Fibroblast of lung (primary cell): ENCODE measurements at regions not wholly inside any gene's neighbourhood (a gene's known extent, or its start where the extent isn't known, plus 50 kb on each side); places are given as distances from the start of the nearest gene placed in this dataset.

Source experiments
- CTCF ChIP-seq, 2 donors: IDR thresholded peaks in 1 of 2; conservative IDR thresholded peaks in 1 of 2; 1 replicate in 1 of 2; 2 replicates in 1 of 2; pipeline ENCODE4 v1.5.1; 2011 to 2012; ENCODE audit warnings: low read length in 2 of 2, control low read depth in 1 of 2, inconsistent platforms in 1 of 2, low read depth in 1 of 2, mild to moderate bottlenecking in 1 of 2
- EZH2 ChIP-seq: IDR thresholded peaks from 2 replicates; pipeline ENCODE4 v1.5.1; 2012; ENCODE audit warnings: low read length, control low read depth, mild to moderate bottlenecking; ENCODE audit errors: missing control alignments

- TF ChIP-seq CTCF (conservative IDR thresholded peaks at IDR 0.05 in 1 of 2, IDR thresholded peaks at IDR 0.05 in 1 of 2; ENCODE audit: low read depth in 1 of 2, low read length in 2 of 2) (no peak), EZH2 (no peak)
Observed at GRCh38 chr9:10917001-10917400, 304.2 kb upstream of the PTPRD start.
